Rectal smooth muscle tissue (tissue), 1 donor: ENCODE measurements at regions not wholly inside any gene's neighbourhood (a gene's known extent, or its start where the extent isn't known, plus 50 kb on each side); places are given as distances from the start of the nearest gene placed in this dataset.

Source experiments
- H3K27ac ChIP-seq: one replicate; pipeline ENCODE4 v1.7.0; 2013; ENCODE audit warnings: low read depth, low read length, inconsistent platforms
- H3K27me3 ChIP-seq: one replicate; pipeline ENCODE4 v1.7.0; 2013; ENCODE audit warnings: low read length; ENCODE audit not compliant: control insufficient read depth, insufficient read depth
- H3K36me3 ChIP-seq: one replicate; pipeline ENCODE4 v1.7.0; 2013; ENCODE audit warnings: low read length; ENCODE audit not compliant: control insufficient read depth, insufficient read depth
- H3K4me1 ChIP-seq: one replicate; pipeline ENCODE4 v1.7.0; 2013; ENCODE audit warnings: low read length; ENCODE audit not compliant: control insufficient read depth, insufficient read depth
- H3K4me3 ChIP-seq: one replicate; pipeline ENCODE4 v1.7.0; 2013; ENCODE audit warnings: low read length
- H3K9ac ChIP-seq: one replicate; pipeline ENCODE4 v1.7.0; 2013; ENCODE audit warnings: low read length

GRCh38 chr19:31132753-31133110 lies 216.5 kb downstream of the TSHZ3 start:
- H3K4me1 ChIP-seq = peaks cover 4% of the 10 kb centered on the region
- no peaks in the 10 kb centered on the region for H3K36me3 ChIP-seq
- H3K27me3 ChIP-seq = no peaks in the 10 kb centered on the region
- H3K27ac ChIP-seq = no peak overlapping the region
- no peak overlapping the region for H3K9ac ChIP-seq
- no peak overlapping the region for H3K4me3 ChIP-seq

DNA sequence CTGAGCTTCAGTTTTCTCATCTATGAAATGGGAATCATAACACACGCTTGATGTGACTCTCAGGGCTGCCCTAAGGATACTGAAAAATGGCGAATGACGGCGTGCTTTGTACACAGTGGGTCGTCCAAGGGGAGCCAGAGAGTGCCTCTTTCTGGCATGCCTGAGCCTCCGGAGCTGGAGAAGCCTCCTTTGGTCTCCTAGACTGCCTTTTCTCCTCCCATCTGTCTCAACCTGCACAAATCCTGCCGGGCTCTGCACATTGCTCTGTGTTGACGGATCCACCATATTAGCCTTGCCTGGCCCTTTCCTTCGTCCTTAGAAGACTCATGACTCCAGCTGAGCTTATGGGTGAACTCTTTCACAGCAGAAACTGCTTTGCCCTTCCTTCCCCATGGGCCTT lies 220.9 kb downstream of the TSHZ3 start:
- no peaks in the 10 kb centered on the region for H3K27me3 ChIP-seq
- H3K4me1 ChIP-seq = peaks cover 6% of the 10 kb centered on the region
- no peak overlapping the region for H3K9ac ChIP-seq
- no peak overlapping the region for H3K4me3 ChIP-seq
- H3K27ac ChIP-seq = peak overlapping the region; percentile 65
- no peaks in the 10 kb centered on the region for H3K36me3 ChIP-seq

GRCh38 chr19:31127134-31127967 lies 221.9 kb downstream of the TSHZ3 start:
- H3K36me3 ChIP-seq = no peaks in the 10 kb centered on the region
- H3K4me1 ChIP-seq = peaks cover 6% of the 10 kb centered on the region
- H3K4me3 ChIP-seq = no peak overlapping the region
- H3K27me3 ChIP-seq = no peaks in the 10 kb centered on the region
- H3K9ac ChIP-seq = no peak overlapping the region
- H3K27ac ChIP-seq = peak overlapping the region; percentile 65

DNA sequence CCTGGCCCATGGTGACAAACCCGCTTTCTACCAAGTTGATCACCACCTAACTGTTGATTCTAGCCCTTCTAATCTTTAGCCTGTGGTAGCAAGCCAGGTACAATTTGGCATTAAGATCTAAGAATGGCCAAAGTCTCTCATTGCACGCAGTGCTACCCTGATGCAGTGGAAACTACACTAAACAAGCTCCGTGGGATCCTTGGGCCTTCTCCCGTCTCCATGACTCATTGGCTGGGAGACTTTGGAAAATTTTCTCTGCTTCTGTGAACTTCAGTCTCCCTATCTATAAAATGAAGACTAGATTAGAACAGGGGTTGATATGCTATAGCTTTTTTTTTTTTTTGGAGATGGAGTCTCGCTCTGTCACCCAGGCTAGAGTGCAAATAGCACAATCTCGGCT lies 223.0 kb downstream of the TSHZ3 start:
- no peak overlapping the region for H3K4me3 ChIP-seq
- peaks cover 6% of the 10 kb centered on the region for H3K4me1 ChIP-seq
- no peaks in the 10 kb centered on the region for H3K27me3 ChIP-seq
- no peak overlapping the region for H3K27ac ChIP-seq
- no peak overlapping the region for H3K9ac ChIP-seq
- H3K36me3 ChIP-seq = no peaks in the 10 kb centered on the region

DNA sequence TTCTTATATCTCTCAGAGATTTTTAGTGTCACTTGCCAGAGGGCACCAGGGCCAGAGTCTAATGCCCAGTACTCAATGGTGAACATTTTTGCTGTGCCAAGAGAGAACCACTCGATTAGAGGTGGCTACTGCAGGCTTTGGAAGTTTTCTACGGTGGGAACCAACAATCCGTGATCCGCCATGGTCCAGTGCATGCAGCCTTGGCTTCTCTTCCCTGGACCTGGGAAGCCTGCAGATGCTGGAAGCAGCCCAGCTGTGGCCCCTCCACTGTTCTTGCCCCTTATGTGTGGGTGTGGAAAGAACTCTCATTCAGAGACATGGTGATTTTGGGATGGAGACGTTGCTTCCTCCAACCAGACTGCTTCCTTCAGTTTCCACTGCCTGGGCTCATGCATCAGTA lies 224.2 kb downstream of the TSHZ3 start:
- no peak overlapping the region for H3K9ac ChIP-seq
- H3K27me3 ChIP-seq = no peaks in the 10 kb centered on the region
- H3K36me3 ChIP-seq = no peaks in the 10 kb centered on the region
- peaks cover 6% of the 10 kb centered on the region for H3K4me1 ChIP-seq
- no peak overlapping the region for H3K27ac ChIP-seq
- H3K4me3 ChIP-seq = no peak overlapping the region

GRCh38 chr19:31121501-31121900 lies 227.7 kb downstream of the TSHZ3 start:
- H3K36me3 ChIP-seq = no peaks in the 10 kb centered on the region
- H3K27me3 ChIP-seq = no peaks in the 10 kb centered on the region
- no peaks in the 10 kb centered on the region for H3K4me1 ChIP-seq
- no peak overlapping the region for H3K27ac ChIP-seq
- no peak overlapping the region for H3K4me3 ChIP-seq
- H3K9ac ChIP-seq = no peak overlapping the region

DNA sequence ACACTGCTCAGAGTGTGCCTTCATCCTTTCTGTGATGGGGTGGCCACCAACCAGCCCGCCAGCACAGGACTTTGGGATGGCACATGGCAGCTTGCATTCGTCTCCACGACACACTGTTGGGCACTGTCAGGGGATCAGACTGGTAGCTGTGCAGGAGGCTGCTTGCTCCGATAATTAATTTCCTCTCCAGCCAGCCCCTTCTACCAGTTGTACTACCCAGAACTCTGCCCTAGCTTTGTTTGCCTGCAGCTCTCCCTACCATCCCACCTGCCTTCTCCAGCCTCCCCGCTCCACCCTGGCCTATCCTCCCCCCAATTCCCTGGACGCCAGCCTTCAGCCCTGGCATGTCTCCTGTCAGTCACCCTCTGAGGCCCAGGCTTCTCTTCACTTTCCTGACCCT lies 228.3 kb downstream of the TSHZ3 start:
- H3K36me3 ChIP-seq = no peaks in the 10 kb centered on the region
- no peak overlapping the region for H3K9ac ChIP-seq
- no peaks in the 10 kb centered on the region for H3K4me1 ChIP-seq
- no peaks in the 10 kb centered on the region for H3K27me3 ChIP-seq
- H3K27ac ChIP-seq = no peak overlapping the region
- no peak overlapping the region for H3K4me3 ChIP-seq

- no peaks in the 10 kb centered on the region for H3K4me1 ChIP-seq
- H3K4me3 ChIP-seq = no peak overlapping the region
- no peak overlapping the region for H3K9ac ChIP-seq
- H3K27me3 ChIP-seq = no peaks in the 10 kb centered on the region
- no peaks in the 10 kb centered on the region for H3K36me3 ChIP-seq
- H3K27ac ChIP-seq = no peak overlapping the region
Measured at GRCh38 chr19:31119951-31120690, 229.1 kb downstream of the TSHZ3 start.

DNA sequence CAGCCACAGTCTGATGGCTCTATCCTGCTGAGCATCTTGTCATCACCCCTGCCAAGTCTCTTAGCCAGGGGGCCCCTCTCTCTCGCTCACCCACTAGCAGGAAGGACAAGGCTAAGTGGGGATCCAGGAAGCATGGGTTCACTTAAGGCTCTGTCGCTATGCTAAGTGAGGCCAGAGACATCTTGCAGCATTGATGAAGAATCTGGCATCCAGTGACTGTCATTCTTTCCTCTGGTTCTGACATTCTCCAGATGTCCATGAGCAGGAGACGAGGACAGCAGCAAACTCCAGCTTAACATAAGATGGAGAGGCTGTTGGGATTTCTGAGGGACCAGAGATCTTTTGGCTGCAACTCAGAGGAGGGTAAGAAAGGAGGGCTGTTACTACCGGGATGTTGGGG lies 230.2 kb downstream of the TSHZ3 start:
- H3K4me3 ChIP-seq = no peak overlapping the region
- no peak overlapping the region for H3K27ac ChIP-seq
- H3K27me3 ChIP-seq = no peaks in the 10 kb centered on the region
- no peaks in the 10 kb centered on the region for H3K36me3 ChIP-seq
- H3K9ac ChIP-seq = no peak overlapping the region
- H3K4me1 ChIP-seq = no peaks in the 10 kb centered on the region

- Histone ChIP-seq H3K9ac (no peak overlapping the region), H3K27ac (no peak overlapping the region), H3K4me1 (no peaks in the 10 kb centered on the region), H3K4me3 (no peak overlapping the region), H3K36me3 (no peaks in the 10 kb centered on the region), H3K27me3 (no peaks in the 10 kb centered on the region)
Measured at GRCh38 chr19:31118287-31118955, 230.8 kb downstream of the TSHZ3 start.

DNA sequence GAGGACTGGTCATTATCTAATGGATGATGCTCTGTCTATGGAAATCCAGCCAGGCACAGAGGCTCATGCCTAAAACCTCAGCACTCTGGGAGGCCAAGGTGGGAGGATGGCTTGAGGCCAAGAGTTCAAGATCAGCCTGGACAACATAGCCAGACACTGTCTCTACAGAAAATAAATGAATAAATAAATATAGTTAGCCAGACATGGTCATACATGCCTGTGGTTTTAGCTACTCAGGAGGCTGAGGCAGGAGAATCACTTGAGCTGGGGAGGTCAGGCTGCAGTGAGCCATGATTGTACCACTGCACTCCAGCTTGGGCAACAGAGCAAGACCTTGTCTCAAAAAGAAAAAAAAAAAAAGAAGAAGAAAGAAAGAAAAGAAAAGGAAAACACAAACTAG lies 234.7 kb downstream of the TSHZ3 start:
- Histone ChIP-seq H3K9ac (no peak overlapping the region), H3K27me3 (no peaks in the 10 kb centered on the region), H3K4me1 (peaks cover 3% of the 10 kb centered on the region), H3K4me3 (no peak overlapping the region), H3K36me3 (no peaks in the 10 kb centered on the region), H3K27ac (no peak overlapping the region)

DNA sequence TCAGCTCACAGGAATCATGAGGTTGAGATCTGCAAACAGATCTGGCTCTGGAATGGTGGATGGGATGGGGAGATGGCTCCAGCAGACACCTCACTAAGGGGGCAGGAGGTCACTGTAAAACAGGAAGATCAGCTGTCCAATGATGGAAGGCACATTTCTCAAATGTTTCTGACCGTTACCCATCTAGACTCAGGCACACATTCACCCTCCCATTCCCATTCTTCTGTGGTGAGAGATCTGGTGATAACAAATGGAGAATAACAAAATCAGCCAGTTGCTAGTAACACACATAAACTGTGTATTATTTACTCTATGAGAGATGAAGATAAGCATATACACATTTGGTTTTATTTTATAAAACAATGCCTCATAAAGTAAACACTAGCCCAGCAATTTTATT lies 235.9 kb downstream of the TSHZ3 start:
- H3K4me3 ChIP-seq = no peak overlapping the region
- no peak overlapping the region for H3K9ac ChIP-seq
- peaks cover 8% of the 10 kb centered on the region for H3K4me1 ChIP-seq
- H3K36me3 ChIP-seq = no peaks in the 10 kb centered on the region
- no peaks in the 10 kb centered on the region for H3K27me3 ChIP-seq
- no peak overlapping the region for H3K27ac ChIP-seq
